A673 (cell line): ENCODE measurements at regions not wholly inside any gene's neighbourhood (a gene's known extent, or its start where the extent isn't known, plus 50 kb on each side); places are given as distances from the start of the nearest gene placed in this dataset.

Source experiments
- BruUV-seq: library from RNA; stranded (reverse); fragments of 400-500 nt; replicated peaks from 2 replicates; lab custom pipeline; 2021; lab: Mats Ljungman, UMichigan
- CTCF ChIA-PET: fragments of 300-600 bp; sonication (Branson Sonifier 250); formaldehyde crosslinking; loops from one replicate; lab custom pipeline; 2022; ENCODE audit warnings: antibody characterized with exemption; lab: Charles Lee
- POLR2A ChIA-PET: fragments of 300-600 bp; sonication (Branson Sonifier 250); formaldehyde crosslinking; loops from one replicate; lab custom pipeline; 2022; ENCODE audit warnings: antibody characterized with exemption; ENCODE audit not compliant: low non-redundant PET; lab: Charles Lee
- DNase-seq: peaks from one replicate; pipeline ENCODE4 v3.0.0-alpha.2; 2015; ENCODE audit warnings: low spot score
- H3K27ac ChIP-seq: fragments of 200-600 bp; sonication (generic); 2 replicates; pipeline ENCODE4 v1.5.1; 2016; ENCODE audit warnings: mixed run types, low read depth, mild to moderate bottlenecking, mixed read lengths, antibody characterized with exemption, low read length; ENCODE audit not compliant: poor library complexity, severe bottlenecking
- H3K27me3 ChIP-seq: fragments of 200-600 bp; sonication (generic); replicated peaks from 2 replicates; pipeline ENCODE4 v1.6.1; 2017; ENCODE audit warnings: mixed run types, low read depth, mild to moderate bottlenecking, mixed read lengths, antibody characterized with exemption, low read length; ENCODE audit not compliant: insufficient read depth, poor library complexity
- H3K36me3 ChIP-seq: fragments of 200-600 bp; sonication (generic); 2 replicates; pipeline ENCODE4 v1.6.1; 2016; ENCODE audit warnings: mixed run types, mild to moderate bottlenecking, mixed read lengths, antibody characterized with exemption, low read length; ENCODE audit not compliant: insufficient read depth, poor library complexity, severe bottlenecking
- H3K4me1 ChIP-seq: fragments of 200-600 bp; sonication (generic); 2 replicates; pipeline ENCODE4 v1.6.1; 2017; ENCODE audit warnings: mixed run types, mild to moderate bottlenecking, mixed read lengths, antibody characterized with exemption, low read length; ENCODE audit not compliant: insufficient read depth, poor library complexity, severe bottlenecking
- H3K4me3 ChIP-seq: fragments of 200-600 bp; sonication (generic); 2 replicates; pipeline ENCODE4 v1.5.1; 2016; ENCODE audit warnings: low read depth, mixed run types, mild to moderate bottlenecking, mixed read lengths, low read length; ENCODE audit not compliant: poor library complexity, severe bottlenecking
- H3K9me3 ChIP-seq: fragments of 200-600 bp; sonication (generic); 2 replicates; pipeline ENCODE4 v1.6.1; 2016; ENCODE audit warnings: mixed run types, low read depth, mild to moderate bottlenecking, mixed read lengths, antibody characterized with exemption, low read length; ENCODE audit not compliant: poor library complexity, severe bottlenecking
- CTCF ChIP-seq: fragments of 300-800, 200-600 bp; sonication (generic); conservative IDR thresholded peaks from 2 replicates; pipeline ENCODE4 v1.5.1; 2017; ENCODE audit warnings: low read depth, mild to moderate bottlenecking, antibody characterized with exemption, low read length, moderate library complexity, mixed read lengths
- EZH2 ChIP-seq: fragments of 200-600 bp; sonication (generic); IDR thresholded peaks from 2 replicates; pipeline ENCODE4 v1.6.1; 2017; ENCODE audit warnings: borderline replicate concordance, low read depth, mild to moderate bottlenecking, mixed read lengths, antibody characterized with exemption, low read length; ENCODE audit not compliant: poor library complexity, severe bottlenecking
- intact Hi-C: fragments of 100-400 bp; cut with micrococcal nuclease; formaldehyde crosslinking; loops from one replicate; pipeline ENCODE4 v1.10.0; 2022; ENCODE audit not compliant: unreplicated experiment

GRCh38 chr5:92574023-92574422 is 1007.0 kb downstream of the NR2F1-AS1 start:
- no peak for DNase-seq
- H3K27me3 ChIP-seq, result no peaks in the 10 kb centered on the region
- POLR2A ChIA-PET, result no interaction called here
- H3K9me3 ChIP-seq, result no peaks in the 10 kb centered on the region
- no peak overlapping the region for H3K4me3 ChIP-seq
- TF ChIP-seq CTCF (no peak), EZH2 (no peak)
- H3K27ac ChIP-seq, result no peak overlapping the region
- intact Hi-C loops, result no loop called here
- H3K4me1 ChIP-seq, result no peaks in the 10 kb centered on the region
- H3K36me3 ChIP-seq, result no peaks in the 10 kb centered on the region
- CTCF ChIA-PET, result no interaction called here
- no TSS peak for BruUV-seq

DNA sequence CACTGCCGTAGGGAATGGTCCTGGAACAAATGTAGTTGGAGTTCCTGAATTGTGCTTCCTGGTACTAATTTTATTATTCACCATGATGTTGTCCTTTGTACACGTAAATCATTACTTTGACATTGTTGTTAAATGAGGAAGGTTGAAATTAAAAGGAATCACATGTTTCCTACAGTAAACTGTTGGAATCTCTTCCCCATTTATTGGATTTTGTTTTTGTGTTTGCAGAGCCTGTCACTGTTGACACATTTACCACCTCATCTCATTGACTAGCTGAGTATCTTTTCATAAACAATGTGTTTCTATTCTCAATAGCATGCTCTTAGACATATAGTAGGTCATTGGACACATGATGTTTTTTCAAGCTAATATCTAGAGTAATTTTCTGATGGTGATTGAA is 1012.5 kb downstream of the NR2F1-AS1 start:
- no peak overlapping the region for H3K27ac ChIP-seq
- no TSS peak for BruUV-seq
- no peaks in the 10 kb centered on the region for H3K9me3 ChIP-seq
- H3K36me3 ChIP-seq, result no peaks in the 10 kb centered on the region
- TF ChIP-seq EZH2 (no peak), CTCF (no peak)
- H3K4me3 ChIP-seq, result no peak overlapping the region
- CTCF ChIA-PET, result interaction anchor here (0.6 kb wide), 1 partner anchor 1016 kb away, joined by 5 read pairs; no protein-coding TSS in a partner anchor
- H3K27me3 ChIP-seq, result no peaks in the 10 kb centered on the region
- POLR2A ChIA-PET, result no interaction called here
- DNase-seq, result no peak
- no peaks in the 10 kb centered on the region for H3K4me1 ChIP-seq
- intact Hi-C loops, result no loop called here

- H3K36me3 ChIP-seq, result no peaks in the 10 kb centered on the region
- no peak overlapping the region for H3K4me3 ChIP-seq
- no peak for TF ChIP-seq EZH2
- no peak for TF ChIP-seq CTCF
- H3K27me3 ChIP-seq, result no peaks in the 10 kb centered on the region
- CTCF ChIA-PET, result no interaction called here
- no peak overlapping the region for H3K27ac ChIP-seq
- POLR2A ChIA-PET, result no interaction called here
- H3K9me3 ChIP-seq, result no peaks in the 10 kb centered on the region
- no peaks in the 10 kb centered on the region for H3K4me1 ChIP-seq
- BruUV-seq, result no TSS peak
- intact Hi-C loops, result no loop called here
- DNase-seq, result no peak
Observed at GRCh38 chr5:92567831-92568450, 1013.1 kb downstream of the NR2F1-AS1 start.
